Small intestine (tissue), 7 donors: ENCODE measurements at regions not wholly inside any gene's neighbourhood (a gene's known extent, or its start where the extent isn't known, plus 50 kb on each side); places are given as distances from the start of the nearest gene placed in this dataset.
"Not testable (repeated sequence)": the region's sequence is repeated elsewhere in the genome, so short reads cannot be mapped to it uniquely, and the experiment has no call there.

Experiments used
- DNase-seq, 2 donors: peaks; one replicate each; pipeline versions ENCODE4 v3.0.0 to v3.0.0-alpha.2; 2013
- FAIRE-seq: peaks from 2 replicates; lab custom pipeline; 2012; peaks lifted over from hg19 to GRCh38; lab: Jason Lieb, UNC
- H3K27ac ChIP-seq, 3 donors: one replicate each; pipeline ENCODE4 v1.5.1; 2013; ENCODE audit warnings: low read length in 2 of 3, mild to moderate bottlenecking in 2 of 3, control low read depth in 1 of 3, inconsistent platforms in 1 of 3, low read depth in 1 of 3, moderate library complexity in 1 of 3
- H3K27me3 ChIP-seq, 3 donors: one replicate each; pipeline ENCODE4 v1.6.1; 2013; ENCODE audit warnings: low read length in 3 of 3, inconsistent platforms in 1 of 3; ENCODE audit not compliant: control insufficient read depth in 3 of 3, insufficient read depth in 3 of 3
- H3K36me3 ChIP-seq, 3 donors: one replicate each; pipeline ENCODE4 v1.6.1; 2013; ENCODE audit warnings: low read length in 3 of 3, inconsistent platforms in 1 of 3, low read depth in 1 of 3, mild to moderate bottlenecking in 1 of 3, moderate library complexity in 1 of 3; ENCODE audit not compliant: control insufficient read depth in 3 of 3, insufficient read depth in 2 of 3
- H3K4me1 ChIP-seq, 3 donors: one replicate each; pipeline ENCODE4 v1.6.1; 2013; ENCODE audit warnings: low read length in 2 of 3, inconsistent platforms in 1 of 3, low read depth in 1 of 3, mild to moderate bottlenecking in 1 of 3, moderate library complexity in 1 of 3; ENCODE audit not compliant: control insufficient read depth in 3 of 3, insufficient read depth in 2 of 3
- H3K4me3 ChIP-seq, 3 donors: one replicate each; pipeline ENCODE4 v1.5.1; 2013; ENCODE audit warnings: low read length in 3 of 3, control low read depth in 1 of 3, inconsistent platforms in 1 of 3, low read depth in 1 of 3, mild to moderate bottlenecking in 1 of 3, moderate library complexity in 1 of 3
- H3K9me3 ChIP-seq, 2 donors: one replicate each; pipeline ENCODE4 v1.6.1; 2013; ENCODE audit warnings: low read depth in 1 of 2, low read length in 1 of 2; ENCODE audit not compliant: control insufficient read depth in 2 of 2, insufficient read depth in 1 of 2
- WGBS, 3 donors: extraction: QIAGEN DNeasy Blood & Tissue Kit; methylation state at CpG; one replicate each; pipeline ENCODE4 v1.1.7; 2013; 5-methylcytosine and 5-hydroxymethylcytosine counted together
- donor health status: healthy with polysubstance abuse.
- donor health status: control.
- donor health status: control.
- donor health status: Bipolar disorder and iron deficiency.
- donor health status: healthy.

DNA sequence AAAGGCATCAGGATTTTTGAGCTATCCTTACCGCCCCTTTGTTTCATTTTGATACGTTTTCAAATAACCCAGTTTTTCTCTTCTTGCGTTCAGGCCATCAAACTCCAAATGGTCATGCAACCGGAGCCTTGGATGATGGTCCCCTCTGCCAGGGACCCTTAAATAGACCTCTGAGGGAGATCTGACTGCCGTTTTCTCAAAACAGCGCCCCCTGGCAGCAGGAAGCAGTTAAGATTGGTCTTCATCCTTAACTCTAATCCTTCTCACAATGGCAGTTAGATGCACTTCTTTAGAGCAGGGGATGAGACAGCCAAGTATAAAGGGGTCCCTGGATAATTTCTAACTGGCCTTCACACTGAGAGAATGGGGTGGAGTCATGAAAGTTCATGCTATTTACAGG lies 525.0 kb upstream of the SPANXN1 start:
- DNase-seq (no peak), FAIRE-seq (no peak)
- Histone ChIP-seq H3K4me1 (no peaks in the 10 kb centered on the region), H3K9me3 (peaks cover 0 to 4% of the 10 kb centered on the region in 2 donors), H3K4me3 (no peak overlapping the region), H3K27ac (no peak overlapping the region), H3K27me3 (no peaks in the 10 kb centered on the region), H3K36me3 (no peaks in the 10 kb centered on the region)
- WGBS, 3 donors, result 41 to 60% (median 48%) methylated on average over 6 of the region's 6 CpGs

DNA sequence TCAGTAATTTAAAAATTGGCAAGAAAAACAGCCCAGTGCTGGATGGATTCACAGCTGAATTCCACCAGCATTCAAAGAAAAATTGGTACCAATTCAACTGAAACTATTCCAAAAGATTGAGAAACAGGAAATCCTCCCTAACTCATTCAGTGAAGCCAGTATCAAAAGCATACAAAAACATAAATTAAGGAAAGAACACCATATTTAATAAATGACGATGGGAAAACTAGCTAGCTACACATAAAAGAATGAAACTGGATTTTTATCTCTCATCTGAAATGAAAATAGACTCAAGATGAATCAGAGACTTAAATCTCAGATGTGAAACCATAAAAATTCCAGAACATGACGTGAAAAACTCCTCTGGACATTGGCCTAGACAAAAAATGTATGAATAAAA lies 516.8 kb upstream of the SPANXN1 start:
- DNase-seq (no peak), FAIRE-seq (no peak)
- Histone ChIP-seq H3K27me3 (no peaks in the 10 kb centered on the region), H3K36me3 (no peaks in the 10 kb centered on the region), H3K4me3 (no peak overlapping the region), H3K4me1 (no peaks in the 10 kb centered on the region), H3K9me3 (peaks cover 0 to 16% of the 10 kb centered on the region in 2 donors), H3K27ac (no peak overlapping the region)
- WGBS, 3 donors, result 49 to 65% (median 50%) methylated on average over 2 of the region's 2 CpGs

GRCh38 chrX:144732588-144732987 lies 514.7 kb upstream of the SPANXN1 start:
- FAIRE-seq, result no peak
- peaks cover 0 to 12% of the 10 kb centered on the region in 2 donors for H3K9me3 ChIP-seq
- H3K27me3 ChIP-seq, result no peaks in the 10 kb centered on the region
- no peaks in the 10 kb centered on the region for H3K4me1 ChIP-seq
- no peak overlapping the region for H3K27ac ChIP-seq
- H3K4me3 ChIP-seq, result no peak overlapping the region
- WGBS, 3 donors, result 60 to 81% (median 79%) methylated on average over 4 of the region's 4 CpGs
- H3K36me3 ChIP-seq, result no peaks in the 10 kb centered on the region
- DNase-seq, result no peak

DNA sequence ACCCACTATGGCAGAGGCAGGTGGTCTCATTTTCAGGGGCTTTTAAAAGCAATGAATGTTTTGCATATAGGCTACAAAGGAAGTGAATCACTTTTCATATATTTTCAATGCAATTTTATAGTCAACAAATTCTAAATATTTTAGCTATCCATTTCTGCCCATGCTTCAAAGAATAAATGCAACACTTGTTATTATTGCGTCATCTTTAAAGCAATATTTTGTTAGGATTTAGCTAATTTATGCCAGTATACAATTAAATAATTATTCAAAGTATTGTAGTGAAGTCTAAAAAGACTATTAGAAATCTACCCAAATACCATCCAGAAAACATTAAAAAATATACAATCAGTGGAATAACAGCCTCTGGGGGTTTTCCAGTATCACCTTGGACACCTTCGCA lies 509.1 kb upstream of the SPANXN1 start:
- no peaks in the 10 kb centered on the region for H3K4me1 ChIP-seq
- peaks cover 0 to 6% of the 10 kb centered on the region in 2 donors for H3K9me3 ChIP-seq
- no peak overlapping the region for H3K27ac ChIP-seq
- no peaks in the 10 kb centered on the region for H3K36me3 ChIP-seq
- 85 to 91% (median 87%) methylated on average over 2 of the region's 2 CpGs for WGBS, 3 donors
- no peaks in the 10 kb centered on the region for H3K27me3 ChIP-seq
- H3K4me3 ChIP-seq, result no peak overlapping the region
- FAIRE-seq (no peak), DNase-seq (no peak)

GRCh38 chrX:144768540-144768939 lies 478.8 kb upstream of the SPANXN1 start:
- H3K4me3 ChIP-seq, result no peak overlapping the region
- no peak overlapping the region for H3K27ac ChIP-seq
- H3K27me3 ChIP-seq, result no peaks in the 10 kb centered on the region
- H3K36me3 ChIP-seq, result no peaks in the 10 kb centered on the region
- DNase-seq (no peak), FAIRE-seq (no peak)
- H3K9me3 ChIP-seq, result no peaks in the 10 kb centered on the region
- no peaks in the 10 kb centered on the region for H3K4me1 ChIP-seq

DNA sequence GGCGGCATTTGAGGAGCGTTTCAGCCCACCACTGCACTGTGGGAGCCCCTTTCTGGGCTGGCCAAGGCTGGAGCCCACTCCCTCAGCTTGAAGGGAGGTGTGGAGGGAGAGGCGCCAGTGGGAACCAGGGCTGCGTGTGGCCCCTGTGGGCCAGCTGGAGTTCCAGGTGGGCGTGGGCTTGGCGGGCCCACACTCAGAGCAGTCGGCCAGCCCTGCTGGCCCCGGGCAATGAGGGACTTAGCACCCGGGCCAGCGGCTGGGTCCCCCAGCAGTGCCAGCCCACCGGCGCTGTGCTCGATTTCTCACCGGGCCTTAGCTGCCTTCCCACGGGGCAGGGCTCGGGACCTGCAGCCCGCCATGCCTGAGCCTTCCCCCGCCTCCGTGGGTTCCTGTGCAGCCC lies 463.8 kb upstream of the SPANXN1 start:
- FAIRE-seq, H3K27me3 ChIP-seq, H3K4me1 ChIP-seq, H3K4me3 ChIP-seq, H3K9me3 ChIP-seq, H3K36me3 ChIP-seq, H3K27ac ChIP-seq, DNase-seq: not testable (repeated sequence)
- 88 to 96% (median 93%) methylated on average over 9 to 19 of the region's 19 CpGs for WGBS, 3 donors

GRCh38 chrX:144790148-144790547 lies 457.2 kb upstream of the SPANXN1 start:
- H3K9me3 ChIP-seq, result peaks cover 0 to 3% of the 10 kb centered on the region in 2 donors
- DNase-seq (no peak), FAIRE-seq (peak; percentile 62)
- H3K27me3 ChIP-seq, result no peaks in the 10 kb centered on the region
- H3K4me1 ChIP-seq, result no peaks in the 10 kb centered on the region
- H3K36me3 ChIP-seq, result no peaks in the 10 kb centered on the region
- no peak overlapping the region for H3K4me3 ChIP-seq
- H3K27ac ChIP-seq, result no peak overlapping the region
- WGBS, 3 donors, result 84% methylated on average over 2 of the region's 2 CpGs

- Histone ChIP-seq H3K27ac (no peak overlapping the region), H3K36me3 (no peaks in the 10 kb centered on the region), H3K9me3 (peaks cover 0 to 3% of the 10 kb centered on the region in 2 donors), H3K4me3 (no peak overlapping the region), H3K27me3 (no peaks in the 10 kb centered on the region), H3K4me1 (no peaks in the 10 kb centered on the region)
- FAIRE-seq, result no peak
- DNase-seq, result no peak
- 49 to 63% (median 56%) methylated on average over 5 of the region's 5 CpGs for WGBS, 3 donors
Measured at GRCh38 chrX:144791298-144791697, 456.0 kb upstream of the SPANXN1 start.

- Histone ChIP-seq H3K4me1 (no peaks in the 10 kb centered on the region), H3K27me3 (no peaks in the 10 kb centered on the region), H3K9me3 (no peaks in the 10 kb centered on the region), H3K4me3 (no peak overlapping the region), H3K36me3 (no peaks in the 10 kb centered on the region), H3K27ac (no peak overlapping the region)
- WGBS, 3 donors, result 41 to 66% (median 60%) methylated on average over 2 of the region's 2 CpGs
- no peak for FAIRE-seq
- no peak for DNase-seq
Measured at GRCh38 chrX:144798972-144799371, 448.3 kb upstream of the SPANXN1 start.
